ENCODE measurements at regions not wholly inside any gene's neighbourhood (a gene's known extent, or its start where the extent isn't known, plus 50 kb on each side); places are given as distances from the start of the nearest gene placed in this dataset.

DNA sequence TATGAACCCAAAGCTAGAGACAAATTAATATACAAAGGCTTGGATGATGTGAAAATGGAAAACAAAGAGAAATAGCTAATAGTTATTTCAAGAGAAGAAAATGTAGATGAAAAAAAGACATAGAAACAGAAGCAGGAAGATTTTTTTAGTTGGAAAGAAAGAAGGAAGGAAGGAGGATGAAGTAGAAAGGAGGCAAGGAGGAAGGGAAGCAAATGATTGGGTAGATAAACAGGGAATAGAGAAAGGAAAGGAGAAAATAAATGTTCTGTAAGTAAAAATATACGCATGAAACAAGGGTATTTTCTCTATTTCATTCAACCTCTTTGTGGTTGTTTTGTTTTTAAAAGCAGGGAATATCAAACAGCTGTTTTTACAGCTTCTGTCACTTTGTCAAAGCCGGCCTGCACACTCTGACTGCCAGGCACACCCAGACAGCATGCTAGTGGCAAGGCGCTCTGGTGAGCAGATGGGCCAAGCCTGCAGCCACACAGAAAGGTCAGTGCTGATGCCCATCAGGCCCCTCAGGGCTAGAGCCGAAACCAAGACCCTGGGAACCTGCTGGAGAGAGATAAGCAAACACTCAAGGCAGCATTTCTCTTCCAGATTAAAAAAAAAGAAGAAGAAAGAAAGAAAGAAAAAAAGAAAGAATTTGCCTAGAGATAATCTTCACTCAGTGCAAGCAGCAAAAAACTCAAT is 72.9 kb upstream of the CTTNBP2NL start:
- no peak for DNase-seq (ENCODE audit: low read depth)
- no peak overlapping the region for H3K4me3 ChIP-seq (ENCODE audit: low read depth, low read length)
- TF ChIP-seq, protein P1, sequence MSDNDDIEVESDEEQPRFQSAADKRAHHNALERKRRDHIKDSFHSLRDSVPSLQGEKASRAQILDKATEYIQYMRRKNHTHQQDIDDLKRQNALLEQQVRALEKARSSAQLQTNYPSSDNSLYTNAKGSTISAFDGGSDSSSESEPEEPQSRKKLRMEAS (IDR thresholded peaks at IDR 0.05; ENCODE audit: low read depth, low read length), result no peak
- TF ChIP-seq POLR2A (IDR thresholded peaks at IDR 0.05; ENCODE audit: extremely low read depth, insufficient read length), result no peak

DNA sequence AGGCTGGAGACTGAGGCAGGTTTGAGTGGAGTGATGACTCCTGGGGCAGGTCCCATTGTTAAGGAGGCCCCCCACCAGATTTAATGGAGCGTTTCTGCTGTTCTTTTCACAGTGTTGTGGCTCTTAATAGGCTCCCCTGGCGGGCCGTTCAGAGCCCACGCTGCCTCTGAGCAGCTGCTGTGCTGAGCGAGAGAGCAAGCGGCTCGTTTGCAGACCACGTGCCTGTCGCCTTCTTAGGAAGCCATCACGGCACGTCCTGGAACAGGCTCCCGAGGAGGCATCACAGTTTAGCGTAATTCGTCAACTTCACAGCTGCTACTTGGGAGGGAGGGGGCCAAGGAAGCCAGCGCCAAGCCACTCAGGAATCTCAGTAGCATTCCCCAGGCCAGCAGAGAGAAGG is 70.5 kb upstream of the CTTNBP2NL start:
- no peak overlapping the region for H3K4me3 ChIP-seq (ENCODE audit: low read depth, low read length)
- DNase-seq (ENCODE audit: low read depth), result no peak
- TF ChIP-seq, protein P2, sequence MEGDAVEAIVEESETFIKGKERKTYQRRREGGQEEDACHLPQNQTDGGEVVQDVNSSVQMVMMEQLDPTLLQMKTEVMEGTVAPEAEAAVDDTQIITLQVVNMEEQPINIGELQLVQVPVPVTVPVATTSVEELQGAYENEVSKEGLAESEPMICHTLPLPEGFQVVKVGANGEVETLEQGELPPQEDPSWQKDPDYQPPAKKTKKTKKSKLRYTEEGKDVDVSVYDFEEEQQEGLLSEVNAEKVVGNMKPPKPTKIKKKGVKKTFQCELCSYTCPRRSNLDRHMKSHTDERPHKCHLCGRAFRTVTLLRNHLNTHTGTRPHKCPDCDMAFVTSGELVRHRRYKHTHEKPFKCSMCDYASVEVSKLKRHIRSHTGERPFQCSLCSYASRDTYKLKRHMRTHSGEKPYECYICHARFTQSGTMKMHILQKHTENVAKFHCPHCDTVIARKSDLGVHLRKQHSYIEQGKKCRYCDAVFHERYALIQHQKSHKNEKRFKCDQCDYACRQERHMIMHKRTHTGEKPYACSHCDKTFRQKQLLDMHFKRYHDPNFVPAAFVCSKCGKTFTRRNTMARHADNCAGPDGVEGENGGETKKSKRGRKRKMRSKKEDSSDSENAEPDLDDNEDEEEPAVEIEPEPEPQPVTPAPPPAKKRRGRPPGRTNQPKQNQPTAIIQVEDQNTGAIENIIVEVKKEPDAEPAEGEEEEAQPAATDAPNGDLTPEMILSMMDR (IDR thresholded peaks at IDR 0.05; ENCODE audit: low read depth, low read length), result no peak
- TF ChIP-seq POLR2A (IDR thresholded peaks at IDR 0.05; ENCODE audit: extremely low read depth, insufficient read length) (no peak), MYC (IDR thresholded peaks at IDR 0.05; ENCODE audit: low read depth, low read length) (no peak)
- TF ChIP-seq, protein P1 (IDR thresholded peaks at IDR 0.05; ENCODE audit: low read depth, low read length), result no peak

DNA sequence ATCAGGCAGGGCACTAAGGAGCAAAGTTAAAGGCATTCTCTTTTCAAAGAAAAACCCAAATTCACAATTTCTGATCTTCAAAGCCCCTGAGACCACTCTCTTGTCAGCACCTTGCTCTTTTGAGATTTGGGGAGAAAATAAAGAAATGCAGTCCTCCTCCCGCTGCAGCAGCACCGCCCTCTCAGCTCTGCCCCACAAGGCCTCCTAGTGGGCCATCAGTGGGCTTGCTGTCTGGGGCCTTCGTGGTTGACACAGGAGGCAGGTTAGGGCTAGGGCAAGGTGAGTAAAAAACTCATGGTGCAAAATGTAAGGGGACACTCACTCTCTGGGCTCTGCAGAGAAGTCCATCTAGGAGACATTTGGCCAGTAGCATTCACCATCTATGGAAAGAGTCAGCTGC is 67.4 kb upstream of the CTTNBP2NL start:
- no peak for TF ChIP-seq POLR2A (IDR thresholded peaks at IDR 0.05; ENCODE audit: extremely low read depth, insufficient read length)
- TF ChIP-seq, protein P1 (IDR thresholded peaks at IDR 0.05; ENCODE audit: low read depth, low read length), result no peak
- no peak for TF ChIP-seq MYC (IDR thresholded peaks at IDR 0.05; ENCODE audit: low read depth, low read length)
- TF ChIP-seq, protein P2 (IDR thresholded peaks at IDR 0.05; ENCODE audit: low read depth, low read length), result no peak
- DNase-seq (ENCODE audit: low read depth), result no peak
- no peak overlapping the region for H3K4me3 ChIP-seq (ENCODE audit: low read depth, low read length)

DNA sequence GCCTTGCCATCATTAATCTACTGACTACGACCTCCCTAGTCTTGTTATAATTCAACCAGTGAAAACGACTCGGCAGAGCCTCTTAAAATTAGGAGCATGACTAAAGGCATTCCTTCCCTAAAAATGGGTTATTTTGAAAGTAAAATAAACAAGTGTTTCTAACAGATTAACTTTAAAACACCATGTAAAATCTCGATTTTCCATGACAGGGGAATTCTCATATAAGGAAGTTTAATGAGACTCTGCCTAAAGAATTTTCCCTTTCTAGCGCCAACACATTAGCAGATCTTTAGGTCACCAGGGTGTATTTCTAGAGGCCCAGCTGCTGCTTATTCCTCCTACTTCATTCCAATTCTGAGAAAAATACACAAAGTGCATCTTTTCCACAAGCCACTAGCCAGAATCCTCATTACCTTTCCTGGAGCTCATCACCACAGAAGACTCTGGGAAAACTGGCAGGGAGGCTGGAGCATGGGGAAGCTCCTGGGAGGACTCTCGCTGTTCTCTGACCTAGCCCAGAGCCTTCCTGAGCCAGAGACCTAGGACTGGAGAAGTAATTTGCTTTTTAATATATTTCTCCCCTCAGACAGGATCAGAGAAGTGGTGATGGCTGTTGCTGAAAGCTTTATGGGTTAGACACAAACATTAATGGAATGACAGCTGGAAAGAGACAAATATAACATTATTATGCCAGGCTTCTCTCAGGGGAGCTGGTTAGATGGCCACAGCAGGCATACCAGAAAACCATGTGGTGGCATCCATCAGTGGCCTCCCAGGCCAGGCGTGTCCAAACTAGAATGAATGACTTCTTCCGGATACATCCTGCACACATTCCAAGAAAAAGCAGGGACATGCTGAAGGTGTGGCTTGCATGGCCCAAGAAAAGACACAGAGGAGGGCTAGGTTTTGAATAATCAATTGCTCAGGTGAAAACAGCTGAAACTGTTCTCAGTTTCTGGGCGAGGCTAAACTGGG is 63.6 kb upstream of the CTTNBP2NL start:
- no peak for DNase-seq (ENCODE audit: low read depth)
- H3K4me3 ChIP-seq (ENCODE audit: low read depth, low read length), result no peak overlapping the region
- TF ChIP-seq, protein P2 (IDR thresholded peaks at IDR 0.05; ENCODE audit: low read depth, low read length), result no peak
- TF ChIP-seq POLR2A (IDR thresholded peaks at IDR 0.05; ENCODE audit: extremely low read depth, insufficient read length) (no peak), MYC (IDR thresholded peaks at IDR 0.05; ENCODE audit: low read depth, low read length) (no peak)
- TF ChIP-seq, protein P1 (IDR thresholded peaks at IDR 0.05; ENCODE audit: low read depth, low read length), result no peak

DNA sequence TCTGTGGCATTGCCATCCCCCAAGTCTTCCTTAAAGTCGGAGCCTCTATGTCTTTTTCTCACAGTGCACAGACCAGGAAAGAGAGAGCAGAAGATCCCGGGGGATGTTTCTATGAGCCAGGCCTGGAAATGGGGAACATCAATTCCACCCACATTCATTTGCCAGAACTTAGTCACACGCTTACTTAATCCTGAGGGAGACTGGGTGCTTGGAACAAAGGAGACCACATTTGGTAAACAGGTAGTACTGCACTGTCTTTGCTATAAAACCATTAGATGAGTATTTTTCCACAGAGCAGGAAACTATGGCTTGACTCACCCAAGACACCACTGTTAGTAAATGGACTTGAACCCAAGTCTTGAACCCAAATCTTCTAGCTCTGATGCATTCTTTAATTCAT is 60.7 kb upstream of the CTTNBP2NL start:
- TF ChIP-seq POLR2A (IDR thresholded peaks at IDR 0.05; ENCODE audit: extremely low read depth, insufficient read length) (no peak), MYC (IDR thresholded peaks at IDR 0.05; ENCODE audit: low read depth, low read length) (no peak)
- TF ChIP-seq, protein P2 (IDR thresholded peaks at IDR 0.05; ENCODE audit: low read depth, low read length), result no peak
- TF ChIP-seq, protein P1 (IDR thresholded peaks at IDR 0.05; ENCODE audit: low read depth, low read length), result no peak

More for the DNA sequence above, 60.7 kb upstream of the CTTNBP2NL start:
- H3K4me3 ChIP-seq (ENCODE audit: low read depth, low read length), result no peak overlapping the region
- no peak for DNase-seq (ENCODE audit: low read depth)
